Lung (tissue), 11 donors: ENCODE measurements at regions not wholly inside any gene's neighbourhood (a gene's known extent, or its start where the extent isn't known, plus 50 kb on each side); places are given as distances from the start of the nearest gene placed in this dataset.
A peak's percentile ranks its signal among the peaks of the same experiment; 100 is the strongest.

Experiments
- ATAC-seq: fragments of 200-7000 bp; cut with Tn5 transposase; one replicate; pipeline ENCODE4 v1.9.1; 2020; ENCODE audit warnings: moderate number of reproducible peaks; ENCODE audit not compliant: insufficient read depth, low FRiP score
- DNase-seq, 3 donors: peaks; one replicate each; pipeline ENCODE4 v3.0.0-alpha.2; 2013 to 2017
- H3K27ac ChIP-seq, 2 donors: one replicate each; pipeline ENCODE4 v1.5.1; 2013; ENCODE audit warnings: mild to moderate bottlenecking in 2 of 2, moderate library complexity in 2 of 2, control low read depth in 1 of 2, inconsistent platforms in 1 of 2, low read depth in 1 of 2, low read length in 1 of 2
- H3K27me3 ChIP-seq, 3 donors: one replicate each; pipeline ENCODE4 v1.5.1; 2013; ENCODE audit warnings: low read length in 2 of 3; ENCODE audit not compliant: control insufficient read depth in 3 of 3, insufficient read depth in 3 of 3
- H3K36me3 ChIP-seq, 4 donors: one replicate each; pipeline ENCODE4 v1.5.1; 2013; ENCODE audit warnings: low read length in 4 of 4, mild to moderate bottlenecking in 1 of 4, moderate library complexity in 1 of 4; ENCODE audit not compliant: control insufficient read depth in 4 of 4, insufficient read depth in 4 of 4
- H3K4me1 ChIP-seq, 5 donors: one replicate each; pipeline ENCODE4 v1.5.1; 2013; ENCODE audit warnings: low read length in 5 of 5, mild to moderate bottlenecking in 2 of 5, moderate library complexity in 1 of 5; ENCODE audit not compliant: control insufficient read depth in 5 of 5, insufficient read depth in 5 of 5
- H3K4me3 ChIP-seq: one replicate; pipeline ENCODE4 v1.5.1; 2013; ENCODE audit warnings: mild to moderate bottlenecking, control low read depth, moderate library complexity
- H3K9ac ChIP-seq, 2 donors: one replicate each; pipeline ENCODE4 v1.5.1; 2013; ENCODE audit warnings: low read length in 2 of 2, control low read depth in 1 of 2; ENCODE audit not compliant: insufficient read depth in 1 of 2
- H3K9me3 ChIP-seq, 4 donors: one replicate each; pipeline ENCODE4 v1.5.1; 2013; ENCODE audit warnings: low read length in 3 of 4, mild to moderate bottlenecking in 1 of 4, moderate library complexity in 1 of 4; ENCODE audit not compliant: control insufficient read depth in 4 of 4, insufficient read depth in 3 of 4
- WGBS, 2 donors: extraction: QIAGEN DNeasy Blood & Tissue Kit; methylation state at CpG; one replicate each; pipeline ENCODE4 v1.1.7; 2013; 5-methylcytosine and 5-hydroxymethylcytosine counted together
- TF ChIP-seq, protein P1 (sequence below): IDR thresholded peaks from 2 replicates; pipeline ENCODE4 v1.5.1; 2012; ENCODE audit warnings: mild to moderate bottlenecking; ENCODE audit errors: control extremely low read depth, extremely low read depth
- donor health status: control.
- donor health status: control.
- donor health status: Bipolar disorder and iron deficiency.
- donor health status: healthy.
- donor health status: DM: yes; HTN: yes; CAD: no.

DNA sequence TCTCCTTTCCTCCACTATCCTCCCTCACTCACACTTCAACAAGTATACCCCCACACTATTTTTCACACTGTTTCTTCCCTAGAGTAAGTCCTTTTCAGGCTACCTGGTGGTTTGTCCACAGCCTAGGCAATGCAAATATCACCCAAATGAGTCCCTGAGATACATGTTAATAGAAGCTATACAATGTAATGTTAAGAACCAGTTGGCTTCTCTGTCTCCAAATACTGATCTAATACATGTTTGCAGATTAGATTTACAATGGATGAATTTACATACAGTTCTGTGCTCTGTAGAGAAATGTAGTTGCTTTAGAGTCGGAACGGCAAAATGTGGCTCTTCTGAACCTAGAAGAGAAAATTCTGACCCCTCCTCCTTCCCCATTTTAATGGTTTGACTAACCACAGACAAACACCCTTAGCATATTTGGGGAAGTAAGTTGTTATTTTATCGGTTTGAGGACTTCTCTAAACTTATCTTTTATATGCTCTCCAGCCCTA is 63.6 kb upstream of the MBNL1 start:
- Histone ChIP-seq H3K4me3 (no peak overlapping the region), H3K27me3 (no peaks in the 10 kb centered on the region), H3K4me1 (peaks cover 0 to 27% (median 4%) of the 10 kb centered on the region in 5 donors), H3K9me3 (no peaks in the 10 kb centered on the region), H3K27ac (peak overlapping the region in 1 of 2 donors; percentile 49), H3K36me3 (no peaks in the 10 kb centered on the region), H3K9ac (peak overlapping the region in 1 of 2 donors; percentile 26)
- TF ChIP-seq, protein P1, sequence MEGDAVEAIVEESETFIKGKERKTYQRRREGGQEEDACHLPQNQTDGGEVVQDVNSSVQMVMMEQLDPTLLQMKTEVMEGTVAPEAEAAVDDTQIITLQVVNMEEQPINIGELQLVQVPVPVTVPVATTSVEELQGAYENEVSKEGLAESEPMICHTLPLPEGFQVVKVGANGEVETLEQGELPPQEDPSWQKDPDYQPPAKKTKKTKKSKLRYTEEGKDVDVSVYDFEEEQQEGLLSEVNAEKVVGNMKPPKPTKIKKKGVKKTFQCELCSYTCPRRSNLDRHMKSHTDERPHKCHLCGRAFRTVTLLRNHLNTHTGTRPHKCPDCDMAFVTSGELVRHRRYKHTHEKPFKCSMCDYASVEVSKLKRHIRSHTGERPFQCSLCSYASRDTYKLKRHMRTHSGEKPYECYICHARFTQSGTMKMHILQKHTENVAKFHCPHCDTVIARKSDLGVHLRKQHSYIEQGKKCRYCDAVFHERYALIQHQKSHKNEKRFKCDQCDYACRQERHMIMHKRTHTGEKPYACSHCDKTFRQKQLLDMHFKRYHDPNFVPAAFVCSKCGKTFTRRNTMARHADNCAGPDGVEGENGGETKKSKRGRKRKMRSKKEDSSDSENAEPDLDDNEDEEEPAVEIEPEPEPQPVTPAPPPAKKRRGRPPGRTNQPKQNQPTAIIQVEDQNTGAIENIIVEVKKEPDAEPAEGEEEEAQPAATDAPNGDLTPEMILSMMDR: no peak
- WGBS, 2 donors: 28 to 35% methylated on average over 3 of the region's 3 CpGs
- ATAC-seq: peak; percentile 61
- no peak for DNase-seq

DNA sequence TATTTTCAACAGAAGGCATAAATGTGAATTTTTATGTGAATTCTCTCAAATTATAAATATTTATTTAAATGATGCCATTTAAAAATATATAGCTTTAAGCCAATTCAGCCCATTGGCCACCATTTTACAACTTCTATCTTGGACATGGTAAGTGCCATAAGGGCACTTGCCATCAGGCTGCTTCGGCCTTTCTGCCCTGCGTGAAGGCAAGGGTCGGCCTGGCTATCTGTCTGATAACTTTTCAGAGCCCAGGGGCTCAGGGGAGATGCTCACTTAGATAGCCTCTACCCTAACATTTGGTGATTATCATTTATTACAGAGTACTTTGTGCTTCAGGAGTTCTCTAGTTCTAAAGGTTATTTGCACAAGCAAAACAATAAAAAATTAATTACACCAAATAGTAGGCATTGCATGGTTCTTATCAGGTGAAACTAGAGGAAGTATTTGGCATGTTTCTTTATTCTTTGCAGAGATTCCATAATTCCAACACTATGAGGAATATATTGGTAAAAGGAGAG is 62.4 kb upstream of the MBNL1 start:
- TF ChIP-seq, protein P1: no peak
- no peak for DNase-seq
- Histone ChIP-seq H3K9ac (no peak overlapping the region), H3K9me3 (no peaks in the 10 kb centered on the region), H3K27me3 (no peaks in the 10 kb centered on the region), H3K27ac (no peak overlapping the region), H3K36me3 (no peaks in the 10 kb centered on the region), H3K4me3 (no peak overlapping the region), H3K4me1 (peaks cover 0 to 17% (median 4%) of the 10 kb centered on the region in 5 donors)
- no peak for ATAC-seq
- 95 to 97% methylated on average over 3 of the region's 3 CpGs for WGBS, 2 donors

DNA sequence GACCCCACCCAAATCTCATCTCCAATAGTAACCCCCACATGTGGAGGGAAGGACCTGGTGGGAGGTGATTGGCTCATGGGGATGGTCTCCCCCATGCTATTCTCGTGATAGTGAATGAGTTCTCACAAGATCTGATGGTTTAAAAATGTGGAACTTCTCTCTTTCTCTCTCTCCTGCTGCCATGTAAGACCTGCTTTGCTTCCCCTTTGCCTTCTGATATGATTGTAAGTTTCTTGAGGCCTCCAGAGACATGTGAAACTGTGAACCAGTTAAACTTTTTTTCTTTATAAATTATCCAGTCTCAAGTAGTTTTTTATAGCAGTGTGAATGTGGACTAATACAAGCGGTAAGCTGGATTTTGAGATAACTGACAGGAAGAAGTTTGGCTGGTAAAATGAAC is 60.3 kb upstream of the MBNL1 start:
- ATAC-seq: no peak
- Histone ChIP-seq H3K36me3 (no peaks in the 10 kb centered on the region), H3K27ac (no peak overlapping the region), H3K9me3 (no peaks in the 10 kb centered on the region), H3K9ac (no peak overlapping the region), H3K27me3 (no peaks in the 10 kb centered on the region), H3K4me1 (peaks cover 0 to 9% (median 4%) of the 10 kb centered on the region in 5 donors), H3K4me3 (no peak overlapping the region)
- WGBS, 2 donors: 84% methylated on average over 2 of the region's 2 CpGs
- DNase-seq: no peak
- TF ChIP-seq, protein P1: no peak

DNA sequence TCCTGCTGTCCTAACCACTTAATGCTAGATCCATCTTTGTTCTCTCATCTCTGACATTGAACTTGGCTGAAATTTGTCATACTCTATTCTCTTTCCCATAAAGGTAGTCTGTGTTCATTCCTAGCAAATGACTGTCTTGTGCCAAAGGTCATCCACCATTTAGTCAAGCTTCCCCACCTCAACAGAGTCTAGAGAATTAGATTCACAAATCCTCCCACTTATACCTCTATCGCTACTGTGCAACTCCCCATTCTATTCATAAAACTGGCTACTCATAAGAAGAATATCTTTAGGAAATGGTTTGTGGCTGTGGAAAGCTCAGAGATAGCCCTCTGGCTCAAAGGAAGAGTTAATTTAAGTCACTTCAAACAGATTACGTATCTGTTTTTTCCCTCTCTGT is 59.7 kb upstream of the MBNL1 start:
- no peak overlapping the region for H3K4me3 ChIP-seq
- H3K27me3 ChIP-seq: no peaks in the 10 kb centered on the region
- peaks cover 0 to 4% (median 0%) of the 10 kb centered on the region in 5 donors for H3K4me1 ChIP-seq
- no peak overlapping the region for H3K27ac ChIP-seq
- TF ChIP-seq, protein P1: no peak
- H3K36me3 ChIP-seq: no peaks in the 10 kb centered on the region
- WGBS, 2 donors: 92 to 95% methylated on average over 2 of the region's 2 CpGs
- H3K9ac ChIP-seq: no peak overlapping the region
- H3K9me3 ChIP-seq: no peaks in the 10 kb centered on the region
- ATAC-seq: no peak
- no peak for DNase-seq
